GM18505 (cell line): ENCODE measurements at regions not wholly inside any gene's neighbourhood (a gene's known extent, or its start where the extent isn't known, plus 50 kb on each side); places are given as distances from the start of the nearest gene placed in this dataset.
"Not testable (repeated sequence)": the region's sequence is repeated elsewhere in the genome, so short reads cannot be mapped to it uniquely, and the experiment has no call there.

Experiments used
- ATAC-seq: cut with Tn5 transposase; IDR thresholded peaks from one replicate; pipeline ENCODE4 v1.9.1; 2021; ENCODE audit not compliant: unreplicated experiment
- POLR2A ChIP-seq: IDR thresholded peaks from 4 replicates; pipeline ENCODE4 v1.6.1; 2011; ENCODE audit warnings: borderline replicate concordance; ENCODE audit not compliant: insufficient read depth, insufficient read length; ENCODE audit errors: extremely low read depth

- ATAC-seq, result no peak
- TF ChIP-seq POLR2A, result no peak
Measured at GRCh38 chr7:106572394-106573124, 88.4 kb downstream of the CCDC71L start.

GRCh38 chr7:106571563-106571962, 89.4 kb downstream of the CCDC71L start:
- ATAC-seq, result no peak
- no peak for TF ChIP-seq POLR2A

GRCh38 chr7:106570948-106571418, 90.0 kb downstream of the CCDC71L start:
- no peak for TF ChIP-seq POLR2A
- no peak for ATAC-seq

GRCh38 chr7:106570146-106570545, 90.8 kb downstream of the CCDC71L start:
- no peak for ATAC-seq
- no peak for TF ChIP-seq POLR2A

GRCh38 chr7:106569500-106569929, 91.4 kb downstream of the CCDC71L start:
- ATAC-seq, result no peak
- TF ChIP-seq POLR2A, result no peak

- no peak for TF ChIP-seq POLR2A
- ATAC-seq, result no peak
Measured at GRCh38 chr7:106568680-106569499, 92.1 kb downstream of the CCDC71L start.

GRCh38 chr7:106568002-106568679, 92.8 kb downstream of the CCDC71L start:
- no peak for ATAC-seq

GRCh38 chr7:106567204-106568001, 93.6 kb downstream of the CCDC71L start:
- not testable (repeated sequence) for ATAC-seq

More at GRCh38 chr7:106568002-106568679, 92.8 kb downstream of the CCDC71L start:
- no peak for TF ChIP-seq POLR2A

- TF ChIP-seq POLR2A, result no peak
- no peak for ATAC-seq
Measured at GRCh38 chr7:106566672-106567071, 94.3 kb downstream of the CCDC71L start.

GRCh38 chr7:106566196-106566595, 94.8 kb downstream of the CCDC71L start:
- no peak for ATAC-seq
- no peak for TF ChIP-seq POLR2A

- TF ChIP-seq POLR2A, result no peak
- no peak for ATAC-seq
Measured at GRCh38 chr7:106565428-106565827, 95.5 kb downstream of the CCDC71L start.

GRCh38 chr7:106563466-106564150, 97.3 kb downstream of the CCDC71L start:
- no peak for TF ChIP-seq POLR2A
- no peak for ATAC-seq
